Duodenal mucosa (tissue), 2 donors: ENCODE measurements at regions not wholly inside any gene's neighbourhood (a gene's known extent, or its start where the extent isn't known, plus 50 kb on each side); places are given as distances from the start of the nearest gene placed in this dataset.

Source experiments
- H3K27ac ChIP-seq: one replicate; pipeline ENCODE4 v1.7.0; 2013; ENCODE audit warnings: low read depth, low read length
- H3K27me3 ChIP-seq, 2 donors: one replicate each; pipeline ENCODE4 v1.7.0; 2013; ENCODE audit warnings: low read length in 2 of 2, control low read depth in 1 of 2; ENCODE audit not compliant: insufficient read depth in 2 of 2, control insufficient read depth in 1 of 2
- H3K36me3 ChIP-seq, 2 donors: one replicate each; pipeline ENCODE4 v1.7.0; 2013; ENCODE audit warnings: low read length in 2 of 2, control low read depth in 1 of 2; ENCODE audit not compliant: insufficient read depth in 2 of 2, control insufficient read depth in 1 of 2
- H3K4me1 ChIP-seq, 2 donors: one replicate each; pipeline ENCODE4 v1.7.0; 2013; ENCODE audit warnings: low read length in 2 of 2, control low read depth in 1 of 2; ENCODE audit not compliant: insufficient read depth in 2 of 2, control insufficient read depth in 1 of 2
- H3K4me3 ChIP-seq, 2 donors: one replicate each; pipeline ENCODE4 v1.7.0; 2013; ENCODE audit warnings: low read length in 2 of 2, low read depth in 1 of 2
- H3K9ac ChIP-seq, 2 donors: one replicate each; pipeline ENCODE4 v1.7.0; 2013; ENCODE audit warnings: low read length in 2 of 2, low read depth in 1 of 2
- H3K9me3 ChIP-seq, 2 donors: one replicate each; pipeline ENCODE4 v1.7.0; 2013; ENCODE audit warnings: low read length in 2 of 2, control low read depth in 1 of 2; ENCODE audit not compliant: control insufficient read depth in 1 of 2

- Histone ChIP-seq H3K27ac (no peak overlapping the region), H3K9me3 (no peaks in the 10 kb centered on the region), H3K36me3 (no peaks in the 10 kb centered on the region), H3K9ac (no peak overlapping the region), H3K4me3 (no peak overlapping the region), H3K4me1 (no peaks in the 10 kb centered on the region), H3K27me3 (no peaks in the 10 kb centered on the region)
Measured at GRCh38 chr13:104181526-104182231, 1115.5 kb upstream of the SLC10A2 start.

GRCh38 chr13:104170980-104171555, 1104.9 kb upstream of the SLC10A2 start:
- no peak overlapping the region for H3K9ac ChIP-seq
- H3K9me3 ChIP-seq = no peaks in the 10 kb centered on the region
- no peaks in the 10 kb centered on the region for H3K27me3 ChIP-seq
- H3K36me3 ChIP-seq = no peaks in the 10 kb centered on the region
- H3K27ac ChIP-seq = no peak overlapping the region
- no peak overlapping the region for H3K4me3 ChIP-seq
- H3K4me1 ChIP-seq = no peaks in the 10 kb centered on the region

GRCh38 chr13:104163866-104164630, 1097.8 kb upstream of the SLC10A2 start:
- Histone ChIP-seq H3K36me3 (no peaks in the 10 kb centered on the region), H3K9me3 (no peaks in the 10 kb centered on the region), H3K4me3 (no peak overlapping the region), H3K27me3 (no peaks in the 10 kb centered on the region), H3K4me1 (no peaks in the 10 kb centered on the region), H3K27ac (no peak overlapping the region), H3K9ac (no peak overlapping the region)

- Histone ChIP-seq H3K27me3 (no peaks in the 10 kb centered on the region), H3K4me3 (no peak overlapping the region), H3K36me3 (no peaks in the 10 kb centered on the region), H3K9me3 (no peaks in the 10 kb centered on the region), H3K27ac (no peak overlapping the region), H3K9ac (no peak overlapping the region), H3K4me1 (no peaks in the 10 kb centered on the region)
Measured at GRCh38 chr13:104160536-104160935, 1094.3 kb upstream of the SLC10A2 start.

- H3K9me3 ChIP-seq = peaks cover 0 to 5% of the 10 kb centered on the region in 2 donors
- no peaks in the 10 kb centered on the region for H3K27me3 ChIP-seq
- no peak overlapping the region for H3K27ac ChIP-seq
Measured at GRCh38 chr13:104143760-104144416, 1077.7 kb upstream of the SLC10A2 start.

GRCh38 chr13:104140552-104140951, 1074.3 kb upstream of the SLC10A2 start:
- Histone ChIP-seq H3K36me3 (no peaks in the 10 kb centered on the region), H3K4me3 (no peak overlapping the region), H3K27me3 (no peaks in the 10 kb centered on the region), H3K4me1 (no peaks in the 10 kb centered on the region), H3K9ac (no peak overlapping the region), H3K9me3 (no peaks in the 10 kb centered on the region), H3K27ac (no peak overlapping the region)

More at GRCh38 chr13:104143760-104144416, 1077.7 kb upstream of the SLC10A2 start:
- Histone ChIP-seq H3K4me1 (no peaks in the 10 kb centered on the region), H3K36me3 (no peaks in the 10 kb centered on the region), H3K9ac (no peak overlapping the region), H3K4me3 (no peak overlapping the region)

GRCh38 chr13:104137416-104137815, 1071.2 kb upstream of the SLC10A2 start:
- Histone ChIP-seq H3K27ac (no peak overlapping the region), H3K36me3 (no peaks in the 10 kb centered on the region), H3K4me1 (no peaks in the 10 kb centered on the region), H3K4me3 (no peak overlapping the region), H3K9me3 (no peaks in the 10 kb centered on the region), H3K27me3 (no peaks in the 10 kb centered on the region), H3K9ac (no peak overlapping the region)

GRCh38 chr13:104132849-104133248, 1066.6 kb upstream of the SLC10A2 start:
- Histone ChIP-seq H3K27ac (no peak overlapping the region), H3K4me1 (no peaks in the 10 kb centered on the region), H3K4me3 (no peak overlapping the region), H3K36me3 (no peaks in the 10 kb centered on the region), H3K9ac (no peak overlapping the region), H3K27me3 (no peaks in the 10 kb centered on the region), H3K9me3 (no peaks in the 10 kb centered on the region)

GRCh38 chr13:104114101-104114500, 1047.9 kb upstream of the SLC10A2 start:
- H3K9ac ChIP-seq = no peak overlapping the region
- peaks cover 0 to 2% of the 10 kb centered on the region in 2 donors for H3K9me3 ChIP-seq
- H3K4me3 ChIP-seq = no peak overlapping the region
- no peaks in the 10 kb centered on the region for H3K27me3 ChIP-seq
- H3K4me1 ChIP-seq = no peaks in the 10 kb centered on the region
- no peaks in the 10 kb centered on the region for H3K36me3 ChIP-seq
- no peak overlapping the region for H3K27ac ChIP-seq

GRCh38 chr13:104111031-104111430, 1044.8 kb upstream of the SLC10A2 start:
- no peak overlapping the region for H3K9ac ChIP-seq
- no peak overlapping the region for H3K27ac ChIP-seq
- H3K9me3 ChIP-seq = peaks cover 0 to 2% of the 10 kb centered on the region in 2 donors
- no peaks in the 10 kb centered on the region for H3K4me1 ChIP-seq
- no peaks in the 10 kb centered on the region for H3K27me3 ChIP-seq
- H3K36me3 ChIP-seq = no peaks in the 10 kb centered on the region
- no peak overlapping the region for H3K4me3 ChIP-seq
